DMS153 treated with DMSO at 0.1 percent for 48 hours (cell line): ENCODE measurements at regions not wholly inside any gene's neighbourhood (a gene's known extent, or its start where the extent isn't known, plus 50 kb on each side); places are given as distances from the start of the nearest gene placed in this dataset.
"Not testable (repeated sequence)": the region's sequence is repeated elsewhere in the genome, so short reads cannot be mapped to it uniquely, and the experiment has no call there.

Source experiments
- DNase-seq: peaks from one replicate; lab custom pipeline; 2025; ENCODE audit not compliant: unreplicated experiment; lab: John Stamatoyannopoulos, UW

GRCh38 chrX:82528525-82528924, 979.6 kb upstream of the POU3F4 start:
- no peak for DNase-seq

GRCh38 chrX:82534086-82534597, 973.9 kb upstream of the POU3F4 start:
- no peak for DNase-seq

- DNase-seq: not testable (repeated sequence)
Observed at GRCh38 chrX:82537205-82537604, 970.9 kb upstream of the POU3F4 start.

- DNase-seq: no peak
Observed at GRCh38 chrX:82541822-82542221, 966.3 kb upstream of the POU3F4 start.

- not testable (repeated sequence) for DNase-seq
Observed at GRCh38 chrX:82552201-82552600, 955.9 kb upstream of the POU3F4 start.

- no peak for DNase-seq
Observed at GRCh38 chrX:82556588-82556987, 951.5 kb upstream of the POU3F4 start.

GRCh38 chrX:82585868-82586267, 922.2 kb upstream of the POU3F4 start:
- no peak for DNase-seq

- DNase-seq: no peak
Observed at GRCh38 chrX:82589410-82589809, 918.7 kb upstream of the POU3F4 start.

GRCh38 chrX:82591421-82591820, 916.7 kb upstream of the POU3F4 start:
- DNase-seq: no peak

- no peak for DNase-seq
Observed at GRCh38 chrX:82626978-82627377, 881.1 kb upstream of the POU3F4 start.

GRCh38 chrX:82627568-82627967, 880.5 kb upstream of the POU3F4 start:
- DNase-seq: no peak

- DNase-seq: no peak
Observed at GRCh38 chrX:82648062-82648461, 860.0 kb upstream of the POU3F4 start.

GRCh38 chrX:82649645-82650044, 858.4 kb upstream of the POU3F4 start:
- no peak for DNase-seq

GRCh38 chrX:82658492-82658891, 849.6 kb upstream of the POU3F4 start:
- peak; percentile 29 for DNase-seq

- DNase-seq: no peak
Observed at GRCh38 chrX:82666355-82666754, 841.7 kb upstream of the POU3F4 start.

GRCh38 chrX:82675104-82675503, 833.0 kb upstream of the POU3F4 start:
- no peak for DNase-seq

GRCh38 chrX:82676386-82676785, 831.7 kb upstream of the POU3F4 start:
- DNase-seq: no peak

- no peak for DNase-seq
Observed at GRCh38 chrX:82677286-82677685, 830.8 kb upstream of the POU3F4 start.

- DNase-seq: no peak
Observed at GRCh38 chrX:82692991-82693390, 815.1 kb upstream of the POU3F4 start.

- no peak for DNase-seq
Observed at GRCh38 chrX:82695066-82695465, 813.0 kb upstream of the POU3F4 start.

- DNase-seq: no peak
Observed at GRCh38 chrX:82703551-82703950, 804.5 kb upstream of the POU3F4 start.

GRCh38 chrX:82711457-82711856, 796.6 kb upstream of the POU3F4 start:
- no peak for DNase-seq

GRCh38 chrX:82721891-82722290, 786.2 kb upstream of the POU3F4 start:
- no peak for DNase-seq

GRCh38 chrX:82723806-82724205, 784.3 kb upstream of the POU3F4 start:
- no peak for DNase-seq
